SK-MEL-5 (cell line): ENCODE measurements at regions not wholly inside any gene's neighbourhood (a gene's known extent, or its start where the extent isn't known, plus 50 kb on each side); places are given as distances from the start of the nearest gene placed in this dataset.
A peak's percentile ranks its signal among the peaks of the same experiment; 100 is the strongest.

Experiments used
- DNase-seq: peaks from one replicate; pipeline ENCODE4 v3.0.0-alpha.2; 2016; ENCODE audit warnings: low read depth, low spot score
- in situ Hi-C: cut with HindIII; loops from 2 replicates; pipeline ENCODE4 v1.10.0; 2016; ENCODE audit warnings: low sequenced_read_pairs, high pct_unique_total_duplicates, low pct_unique_long_range_greater_than_20kb

DNA sequence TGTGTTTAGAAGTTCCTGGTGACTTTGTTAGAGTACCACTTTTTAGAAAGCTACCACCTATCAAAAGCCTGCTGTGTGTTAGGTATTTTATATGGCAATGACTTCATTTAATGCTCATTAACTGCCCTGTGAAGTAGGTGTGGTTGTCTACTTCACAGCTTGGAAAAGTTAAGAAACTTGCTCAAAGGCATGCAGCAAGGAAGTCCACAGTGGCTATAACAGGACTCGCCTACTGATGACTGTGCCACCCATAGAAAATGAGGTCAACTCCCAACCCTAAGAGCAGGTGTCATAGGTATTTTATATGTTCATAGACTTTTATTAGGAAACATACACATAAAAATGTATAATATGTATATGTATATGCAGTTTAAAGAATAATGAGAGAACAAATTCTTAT, 125.2 kb upstream of the PAX6 start:
- DNase-seq, result no peak
- in situ Hi-C loops, result no loop called here

DNA sequence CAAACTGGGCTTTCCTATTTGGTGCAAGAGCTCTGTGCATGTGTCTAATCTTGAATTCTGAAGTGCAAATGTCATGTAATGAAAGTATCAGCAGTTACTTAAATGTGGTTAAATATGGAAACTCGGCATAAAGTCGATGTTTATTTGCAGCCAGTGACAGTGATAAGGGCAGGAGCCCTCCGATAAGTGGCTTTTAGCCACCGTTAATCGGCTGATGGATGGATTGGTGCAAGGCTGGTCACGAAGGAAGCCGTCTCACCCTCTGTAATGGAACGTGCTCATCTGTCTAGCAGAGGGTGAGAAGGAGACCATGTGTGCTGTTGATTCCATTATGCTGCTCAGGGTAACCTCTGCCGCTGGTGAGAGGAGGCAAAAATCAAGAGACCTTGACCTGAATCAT, 121.8 kb upstream of the PAX6 start:
- in situ Hi-C loops, result no loop called here
- no peak for DNase-seq

DNA sequence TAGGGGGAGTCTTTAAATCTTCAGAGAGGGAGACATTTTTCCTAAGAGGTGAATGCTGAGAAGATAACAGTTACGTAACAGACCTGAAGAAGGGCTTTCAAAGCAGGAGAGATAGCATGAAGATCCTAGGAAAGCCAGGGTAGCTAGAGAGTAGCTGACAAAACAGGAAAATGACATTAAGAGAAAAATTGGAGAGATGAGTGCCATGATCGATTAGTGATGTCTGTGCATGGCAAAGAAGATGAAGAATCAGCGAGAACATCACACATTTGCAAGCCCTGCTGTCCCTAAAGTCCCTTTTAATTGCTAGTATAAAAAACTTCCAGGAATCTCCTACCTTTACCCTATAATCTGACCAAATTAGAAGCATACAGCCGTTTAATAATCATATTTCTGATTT, 116.9 kb upstream of the PAX6 start:
- DNase-seq, result no peak
- in situ Hi-C loops, result no loop called here

DNA sequence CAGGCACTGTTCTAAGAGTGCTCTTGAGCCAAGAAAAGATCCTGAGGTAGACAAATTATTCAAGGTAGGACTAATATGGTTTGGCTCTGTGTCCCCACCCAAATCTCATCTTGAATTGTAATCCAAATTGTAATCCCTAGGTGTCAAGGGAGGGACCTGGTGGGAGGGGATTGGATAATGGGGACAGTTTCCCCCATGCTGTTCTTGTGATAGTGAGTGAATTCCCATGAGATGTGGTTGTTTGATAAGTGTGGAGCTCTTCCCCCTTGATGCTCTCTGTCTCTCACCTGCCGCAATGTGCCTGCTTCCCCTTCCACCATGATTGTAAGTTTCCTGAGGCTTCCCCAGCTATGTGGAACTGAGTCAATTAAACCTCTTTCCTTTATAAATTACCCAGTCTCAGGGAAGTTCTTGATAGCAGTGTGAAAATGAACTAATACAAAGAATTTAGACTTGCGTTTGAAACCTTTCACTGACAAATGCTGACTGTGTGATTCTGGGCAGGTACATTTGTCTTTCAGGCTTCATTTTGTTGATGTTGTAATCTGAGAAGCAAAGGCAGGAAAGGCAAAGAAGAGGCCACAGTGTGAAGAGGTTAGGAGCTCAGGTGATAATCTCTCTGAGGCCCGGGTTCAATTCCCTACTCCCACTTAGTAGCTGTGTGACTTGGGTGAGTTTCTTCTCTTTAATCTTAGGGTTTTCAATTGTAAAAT, 115.8 kb upstream of the PAX6 start:
- no peak for DNase-seq
- in situ Hi-C loops, result no loop called here

GRCh38 chr11:31926106-31926505, 115.0 kb upstream of the PAX6 start:
- no peak for DNase-seq
- in situ Hi-C loops, result no loop called here

GRCh38 chr11:31922450-31922849, 111.3 kb upstream of the PAX6 start:
- in situ Hi-C loops, result no loop called here
- DNase-seq, result no peak

DNA sequence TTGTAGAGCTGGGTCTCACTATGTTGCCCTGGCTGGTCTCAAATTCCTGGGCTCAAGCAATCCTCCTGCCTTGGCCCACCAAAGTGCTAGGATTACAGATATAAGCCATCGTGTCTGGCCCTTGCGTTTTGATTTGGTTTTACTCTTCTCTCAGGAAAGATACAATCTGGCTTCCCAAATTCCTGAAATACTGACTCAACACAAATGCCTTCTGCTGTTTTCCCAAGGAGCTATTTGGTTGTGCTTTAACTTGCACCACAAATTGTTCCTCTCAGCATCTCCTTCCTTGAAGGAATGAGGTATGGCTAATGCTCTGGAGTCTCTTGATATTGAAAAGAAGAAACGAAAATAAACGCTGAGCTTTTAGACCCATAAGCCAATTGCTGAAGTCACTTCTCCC, 110.0 kb upstream of the PAX6 start:
- DNase-seq, result no peak
- in situ Hi-C loops, result no loop called here

- in situ Hi-C loops, result no loop called here
- DNase-seq, result no peak
Measured at GRCh38 chr11:31919175-31919574, 108.1 kb upstream of the PAX6 start.

DNA sequence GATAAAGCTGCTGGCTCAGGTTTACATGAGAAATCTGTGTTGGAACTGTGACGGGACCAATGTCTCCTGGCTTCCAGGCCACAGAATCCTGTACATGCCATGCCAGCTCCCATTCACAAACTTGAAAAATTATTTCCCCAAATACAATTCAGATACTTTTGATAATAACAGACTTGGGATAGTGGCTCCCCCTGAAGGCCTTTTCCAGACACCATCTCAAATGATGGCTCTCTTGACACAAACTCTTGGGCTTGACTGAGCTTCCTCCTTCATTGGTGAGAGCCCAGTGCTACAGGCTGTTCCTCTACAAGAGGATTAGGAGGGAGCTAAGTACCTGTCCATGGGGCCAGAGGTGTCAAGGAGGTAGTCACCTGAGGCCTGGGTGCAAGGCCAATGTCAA, 104.7 kb upstream of the PAX6 start:
- in situ Hi-C loops, result no loop called here

GRCh38 chr11:31913985-31914384, 102.9 kb upstream of the PAX6 start:
- DNase-seq, result no peak
- in situ Hi-C loops, result no loop called here

More for the DNA sequence above, 104.7 kb upstream of the PAX6 start:
- DNase-seq, result peak; percentile 26

- no peak for DNase-seq
- in situ Hi-C loops, result no loop called here
Measured at GRCh38 chr11:31912808-31913207, 101.7 kb upstream of the PAX6 start.

DNA sequence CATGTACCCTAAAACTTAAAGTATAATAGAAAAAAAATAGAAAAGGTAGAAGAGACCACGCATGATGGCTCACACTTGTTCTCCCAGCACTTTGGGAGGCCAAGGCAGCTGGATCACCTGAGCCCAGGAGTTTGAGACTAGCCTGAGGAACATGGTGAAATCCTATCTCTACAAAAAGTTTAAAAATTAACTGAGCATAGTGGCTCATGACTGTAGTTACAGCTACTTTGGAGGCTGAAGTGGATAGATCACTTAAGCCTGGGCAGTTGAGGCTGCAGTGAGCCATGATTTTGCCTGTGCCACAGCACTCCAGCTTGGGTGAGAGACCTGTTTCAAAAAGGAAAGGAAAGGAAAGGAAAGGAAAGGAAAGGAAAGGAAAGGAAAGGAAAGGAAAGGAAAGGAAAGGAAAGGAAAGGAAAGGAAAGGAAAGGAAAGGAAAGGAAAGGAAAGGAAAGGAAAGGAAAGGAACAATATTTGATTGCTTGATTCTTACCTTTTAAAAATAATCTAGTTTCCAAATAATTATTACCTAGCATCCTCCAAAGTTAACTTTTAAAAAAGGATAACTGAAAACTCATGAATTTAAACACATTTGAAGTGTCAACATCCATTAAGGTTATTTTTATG, 99.9 kb upstream of the PAX6 start:
- in situ Hi-C loops, result no loop called here
- no peak for DNase-seq

DNA sequence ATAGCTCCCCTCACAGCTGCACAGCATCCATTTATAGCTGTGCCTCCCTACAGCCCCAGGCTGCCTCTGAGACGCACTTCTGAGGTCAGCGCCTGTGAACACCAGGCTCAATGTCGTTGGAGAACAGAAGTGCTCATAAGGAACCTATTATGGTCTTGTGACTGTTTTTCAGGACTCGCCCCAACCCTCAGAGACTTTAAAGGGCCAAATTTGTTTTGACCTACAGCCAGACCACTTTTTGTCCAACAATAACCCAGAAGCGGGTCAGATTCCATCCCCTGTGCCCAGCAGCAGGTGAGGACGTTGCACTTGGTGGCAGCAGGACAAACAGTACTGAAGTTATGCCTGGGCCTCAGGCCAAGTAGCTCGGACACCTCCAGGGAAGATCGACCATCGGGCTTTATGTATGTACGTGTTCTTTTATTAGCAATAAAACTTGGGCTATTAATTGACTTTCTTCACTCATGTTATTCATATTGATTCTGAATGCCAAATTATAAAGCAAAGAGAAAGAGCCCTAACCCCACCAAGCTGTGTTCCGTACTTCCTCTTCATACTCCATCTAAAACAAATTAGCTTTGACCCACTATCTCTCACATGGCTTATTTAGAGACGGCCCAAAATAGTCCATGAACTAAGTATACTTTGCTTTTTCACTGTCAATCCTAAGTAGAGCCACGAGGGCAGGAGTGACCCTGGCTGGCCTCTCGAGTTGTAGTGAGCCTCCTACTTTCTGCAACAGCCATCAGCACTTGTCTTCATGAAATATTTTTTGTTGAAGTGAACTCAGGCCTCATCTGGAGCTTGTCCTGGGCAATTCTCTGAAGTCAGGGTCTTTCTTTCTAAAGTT, 92.3 kb upstream of the PAX6 start:
- DNase-seq, result peak; percentile 72
- in situ Hi-C loops, result no loop called here

DNA sequence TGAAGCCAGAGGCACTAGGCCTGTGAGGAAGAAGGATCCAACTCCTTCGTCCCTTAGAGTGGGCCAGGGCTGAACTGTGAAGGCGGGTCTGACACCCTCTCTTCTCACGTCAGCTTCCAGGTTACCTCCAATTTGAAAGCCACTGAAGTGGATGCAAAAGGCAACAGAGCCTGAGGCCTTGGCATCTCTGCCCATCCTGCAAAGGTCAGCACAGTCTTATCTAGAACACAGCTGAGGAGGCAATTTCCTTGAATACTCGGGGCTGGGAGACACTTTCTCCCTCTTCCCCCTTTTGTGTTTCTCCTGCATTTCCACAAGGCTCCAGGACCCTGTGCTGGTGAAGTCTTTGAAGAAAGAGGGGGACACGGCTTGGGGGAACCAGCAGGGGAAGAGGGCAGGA, 91.6 kb upstream of the PAX6 start:
- in situ Hi-C loops, result no loop called here
- no peak for DNase-seq

GRCh38 chr11:31895926-31896325, 84.8 kb upstream of the PAX6 start:
- in situ Hi-C loops, result no loop called here
- no peak for DNase-seq

GRCh38 chr11:31887180-31887579, 76.1 kb upstream of the PAX6 start:
- in situ Hi-C loops, result no loop called here
- peak; percentile 61 for DNase-seq

DNA sequence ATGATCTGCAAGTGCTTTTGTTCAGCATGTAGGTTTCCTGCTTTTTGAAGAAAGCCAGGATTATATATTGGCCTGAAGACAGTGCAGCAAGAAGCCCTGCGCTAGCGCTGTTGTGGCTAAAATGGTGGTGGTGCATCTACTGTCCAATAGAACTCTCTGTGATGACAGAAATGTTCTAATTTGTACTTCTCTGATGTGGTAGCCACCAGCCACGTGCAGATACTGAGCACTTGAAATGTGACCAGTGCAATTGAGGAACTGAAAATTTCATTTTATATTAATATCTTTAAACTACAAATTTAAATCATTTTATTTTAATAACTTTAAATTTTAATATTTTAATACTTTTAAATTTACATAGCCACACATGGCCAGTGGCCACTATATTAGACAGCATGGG, 73.0 kb upstream of the PAX6 start:
- DNase-seq, result no peak
- in situ Hi-C loops, result no loop called here

DNA sequence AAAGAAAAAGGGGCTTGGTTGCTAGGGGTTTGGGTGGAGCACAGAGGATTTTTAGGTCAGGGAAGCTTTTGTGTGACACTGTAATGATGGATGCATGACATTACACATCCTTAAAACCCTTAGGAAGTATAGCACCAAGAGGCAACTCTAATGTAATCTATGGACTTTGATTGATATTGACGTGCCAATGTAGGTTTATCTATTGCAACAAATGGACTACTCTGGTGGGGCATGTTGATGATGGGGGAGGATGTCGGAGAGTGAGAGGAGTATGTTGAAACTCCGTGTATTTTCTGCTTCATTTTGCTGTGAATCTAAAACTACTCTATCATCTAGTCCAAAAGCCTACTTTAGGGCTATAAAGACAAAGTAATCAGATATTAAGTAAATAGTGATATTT, 72.3 kb upstream of the PAX6 start:
- DNase-seq, result no peak
- in situ Hi-C loops, result no loop called here

- in situ Hi-C loops, result no loop called here
- DNase-seq, result no peak
Measured at GRCh38 chr11:31882951-31883392, 71.8 kb upstream of the PAX6 start.
